Tibial nerve (tissue), 4 donors: ENCODE measurements at regions not wholly inside any gene's neighbourhood (a gene's known extent, or its start where the extent isn't known, plus 50 kb on each side); places are given as distances from the start of the nearest gene placed in this dataset.

ENCODE experiments used
- DNase-seq, 2 donors: peaks; one replicate each; pipeline ENCODE4 v3.0.0-alpha.2; 2019; ENCODE audit warnings: low spot score in 2 of 2
- H3K27ac ChIP-seq, 4 donors: fragments of 200-600 bp; sonication (generic) in 3 of 4; one replicate each; pipeline ENCODE4 v1.5.1; 2017 to 2019; ENCODE audit warnings: mild to moderate bottlenecking in 1 of 4
- H3K27me3 ChIP-seq, 2 donors: fragments of 200-600 bp; sonication (generic) in 1 of 2; one replicate each; pipeline versions ENCODE4 v1.5.1 to v1.6.0; 2017 to 2019
- H3K36me3 ChIP-seq, 3 donors: fragments of 200-600 bp; sonication (generic); one replicate each; pipeline ENCODE4 v1.5.1; 2018 to 2019
- H3K4me1 ChIP-seq, 4 donors: fragments of 200-600 bp; sonication (generic) in 3 of 4; one replicate each; pipeline ENCODE4 v1.5.1; 2017 to 2019
- H3K4me3 ChIP-seq, 4 donors: fragments of 200-600 bp; sonication (generic) in 3 of 4; one replicate each; pipeline ENCODE4 v1.5.1; 2017 to 2019; ENCODE audit warnings: mild to moderate bottlenecking in 1 of 4, moderate library complexity in 1 of 4
- H3K9me3 ChIP-seq, 4 donors: fragments of 200-600 bp; sonication (generic) in 3 of 4; one replicate each; pipeline ENCODE4 v1.5.1; 2017 to 2019
- EP300 ChIP-seq, 2 donors: sonication (generic); formaldehyde crosslinking; IDR thresholded peaks; one replicate each; pipeline ENCODE4 v1.6.1; 2017; ENCODE audit warnings: antibody characterized with exemption in 2 of 2, mild to moderate bottlenecking in 1 of 2
- POLR2A ChIP-seq, 2 donors: fragments of 450-650 bp; IDR thresholded peaks; one replicate each; pipeline ENCODE4 v1.6.1; 2017; ENCODE audit warnings: antibody characterized with exemption in 2 of 2, mild to moderate bottlenecking in 2 of 2, moderate library complexity in 2 of 2
- WGBS, 2 donors: methylation state at CpG; one replicate each; pipeline ENCODE4 v1.1.5; 2018; 5-methylcytosine and 5-hydroxymethylcytosine counted together
- TF ChIP-seq, protein P1 (sequence below), 5 experiments: fragments of 200-600 bp in 3 of 5; fragments of 450-650 bp in 2 of 5; sonication (generic) in 3 of 5; IDR thresholded peaks; one replicate each; pipeline ENCODE4 v1.5.1; 2016 to 2019; ENCODE audit warnings: antibody characterized with exemption in 5 of 5, mild to moderate bottlenecking in 3 of 5, moderate library complexity in 2 of 5

DNA sequence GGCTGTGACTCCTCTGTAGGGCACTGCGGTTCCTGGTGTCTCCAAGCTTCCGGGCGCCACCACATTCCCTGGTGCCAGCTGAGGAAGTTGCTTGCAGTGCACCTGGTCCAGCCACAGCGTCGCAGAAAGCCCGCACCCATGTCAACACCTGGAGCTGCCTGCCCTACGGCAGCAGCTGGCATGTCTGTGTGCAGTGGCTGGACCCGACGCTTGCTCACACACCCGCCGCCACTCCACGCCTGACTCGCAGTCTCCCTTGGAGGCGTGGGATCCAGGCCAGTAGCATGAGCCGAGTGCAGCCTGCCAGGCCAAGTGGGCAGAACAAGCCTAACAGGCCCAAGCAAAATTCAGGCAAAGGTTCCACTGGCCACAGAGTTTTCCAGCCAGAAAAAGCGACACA, 118.1 kb upstream of the PHF14 start:
- no peaks in the 10 kb centered on the region for H3K9me3 ChIP-seq
- TF ChIP-seq, protein P1, sequence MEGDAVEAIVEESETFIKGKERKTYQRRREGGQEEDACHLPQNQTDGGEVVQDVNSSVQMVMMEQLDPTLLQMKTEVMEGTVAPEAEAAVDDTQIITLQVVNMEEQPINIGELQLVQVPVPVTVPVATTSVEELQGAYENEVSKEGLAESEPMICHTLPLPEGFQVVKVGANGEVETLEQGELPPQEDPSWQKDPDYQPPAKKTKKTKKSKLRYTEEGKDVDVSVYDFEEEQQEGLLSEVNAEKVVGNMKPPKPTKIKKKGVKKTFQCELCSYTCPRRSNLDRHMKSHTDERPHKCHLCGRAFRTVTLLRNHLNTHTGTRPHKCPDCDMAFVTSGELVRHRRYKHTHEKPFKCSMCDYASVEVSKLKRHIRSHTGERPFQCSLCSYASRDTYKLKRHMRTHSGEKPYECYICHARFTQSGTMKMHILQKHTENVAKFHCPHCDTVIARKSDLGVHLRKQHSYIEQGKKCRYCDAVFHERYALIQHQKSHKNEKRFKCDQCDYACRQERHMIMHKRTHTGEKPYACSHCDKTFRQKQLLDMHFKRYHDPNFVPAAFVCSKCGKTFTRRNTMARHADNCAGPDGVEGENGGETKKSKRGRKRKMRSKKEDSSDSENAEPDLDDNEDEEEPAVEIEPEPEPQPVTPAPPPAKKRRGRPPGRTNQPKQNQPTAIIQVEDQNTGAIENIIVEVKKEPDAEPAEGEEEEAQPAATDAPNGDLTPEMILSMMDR (IDR thresholded peaks at IDR 0.05): no peak
- no peak for TF ChIP-seq POLR2A (IDR thresholded peaks at IDR 0.05)
- no peak for TF ChIP-seq EP300 (IDR thresholded peaks at IDR 0.05)
- H3K4me1 ChIP-seq: no peaks in the 10 kb centered on the region
- H3K27me3 ChIP-seq: no peaks in the 10 kb centered on the region
- H3K36me3 ChIP-seq: no peaks in the 10 kb centered on the region
- no peak for DNase-seq
- 94 to 98% methylated on average over 11 to 16 of the region's 16 CpGs for WGBS, 2 donors
- H3K27ac ChIP-seq: no peak overlapping the region
- H3K4me3 ChIP-seq: no peak overlapping the region

DNA sequence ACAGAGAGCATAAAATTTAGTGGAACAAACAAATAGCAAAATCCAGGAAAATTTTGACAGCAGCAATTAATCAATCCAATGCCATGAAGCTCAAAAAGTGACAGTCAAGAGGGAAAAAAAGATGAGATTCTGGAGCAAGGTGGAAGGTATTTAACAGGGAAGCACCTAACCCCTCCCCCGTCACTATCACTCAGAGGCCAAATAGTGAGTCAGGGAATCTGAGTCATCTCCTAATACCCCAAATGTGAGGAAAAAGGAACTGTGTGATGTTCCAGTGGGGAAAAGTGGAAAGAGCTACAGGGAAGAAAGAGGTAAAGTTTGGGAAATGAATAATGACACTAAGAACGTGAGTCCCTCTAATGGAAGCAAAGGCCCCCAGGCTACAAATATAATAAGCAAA, 113.2 kb upstream of the PHF14 start:
- no peak overlapping the region for H3K27ac ChIP-seq
- 71 to 74% methylated on average over 2 of the region's 2 CpGs for WGBS, 2 donors
- DNase-seq: no peak
- TF ChIP-seq, protein P1 (IDR thresholded peaks at IDR 0.05): no peak
- no peak for TF ChIP-seq EP300 (IDR thresholded peaks at IDR 0.05)
- no peak for TF ChIP-seq POLR2A (IDR thresholded peaks at IDR 0.05)
- no peak overlapping the region for H3K4me3 ChIP-seq
- H3K36me3 ChIP-seq: no peaks in the 10 kb centered on the region
- no peaks in the 10 kb centered on the region for H3K9me3 ChIP-seq
- no peaks in the 10 kb centered on the region for H3K4me1 ChIP-seq
- no peaks in the 10 kb centered on the region for H3K27me3 ChIP-seq

DNA sequence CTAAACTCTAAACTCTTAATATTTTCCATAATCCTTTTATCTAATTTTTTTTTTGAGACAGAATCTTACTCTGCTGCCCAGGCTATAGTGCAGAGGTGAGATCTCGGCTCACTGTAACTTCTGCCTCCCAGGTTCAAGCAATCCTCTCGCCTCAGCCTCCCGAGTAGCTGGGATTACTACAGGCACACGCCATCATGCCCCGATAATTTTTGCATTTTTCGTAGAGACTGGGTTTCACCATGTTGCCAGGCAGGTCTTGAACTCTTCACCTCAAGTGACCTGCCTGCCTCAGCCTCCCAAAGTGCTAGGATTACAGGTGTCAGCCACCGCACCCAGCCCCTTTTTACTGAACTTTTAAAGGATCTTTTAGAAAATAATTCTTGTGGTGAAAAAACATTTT, 110.2 kb upstream of the PHF14 start:
- no peaks in the 10 kb centered on the region for H3K36me3 ChIP-seq
- no peaks in the 10 kb centered on the region for H3K9me3 ChIP-seq
- TF ChIP-seq, protein P1 (IDR thresholded peaks at IDR 0.05): no peak
- TF ChIP-seq EP300 (IDR thresholded peaks at IDR 0.05): no peak
- H3K4me3 ChIP-seq: no peak overlapping the region
- 83 to 88% methylated on average over 7 of the region's 7 CpGs for WGBS, 2 donors
- H3K27ac ChIP-seq: no peak overlapping the region
- no peak for DNase-seq
- no peaks in the 10 kb centered on the region for H3K4me1 ChIP-seq
- H3K27me3 ChIP-seq: no peaks in the 10 kb centered on the region

DNA sequence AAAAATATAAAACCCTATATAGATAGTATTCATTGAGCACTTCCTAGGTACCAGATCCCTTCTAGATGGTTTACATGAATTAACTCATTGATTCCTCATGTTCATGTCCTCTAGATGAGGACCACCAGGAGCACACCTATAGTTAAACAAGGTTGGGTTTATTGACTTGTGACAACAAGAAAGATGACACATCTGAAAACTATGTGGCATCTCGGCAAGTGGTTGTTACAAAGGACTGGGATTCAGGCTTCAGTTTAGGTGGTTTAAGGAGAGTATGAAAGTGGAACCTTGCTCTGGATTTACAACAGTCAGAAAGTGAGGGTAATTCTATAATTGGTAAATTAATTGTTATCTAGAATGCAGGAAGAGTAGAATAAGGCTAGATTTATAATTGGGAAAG, 99.0 kb upstream of the PHF14 start:
- TF ChIP-seq EP300 (IDR thresholded peaks at IDR 0.05) (no peak), POLR2A (IDR thresholded peaks at IDR 0.05) (no peak)
- TF ChIP-seq, protein P1 (IDR thresholded peaks at IDR 0.05): no peak
- WGBS, 2 donors: 50 to 58% methylated on average over 1 of the region's 1 CpG
- Histone ChIP-seq H3K27me3 (no peaks in the 10 kb centered on the region), H3K4me3 (no peak overlapping the region), H3K4me1 (no peaks in the 10 kb centered on the region), H3K9me3 (peaks cover 0 to 4% (median 0%) of the 10 kb centered on the region in 4 donors), H3K27ac (no peak overlapping the region), H3K36me3 (no peaks in the 10 kb centered on the region)
- no peak for DNase-seq

DNA sequence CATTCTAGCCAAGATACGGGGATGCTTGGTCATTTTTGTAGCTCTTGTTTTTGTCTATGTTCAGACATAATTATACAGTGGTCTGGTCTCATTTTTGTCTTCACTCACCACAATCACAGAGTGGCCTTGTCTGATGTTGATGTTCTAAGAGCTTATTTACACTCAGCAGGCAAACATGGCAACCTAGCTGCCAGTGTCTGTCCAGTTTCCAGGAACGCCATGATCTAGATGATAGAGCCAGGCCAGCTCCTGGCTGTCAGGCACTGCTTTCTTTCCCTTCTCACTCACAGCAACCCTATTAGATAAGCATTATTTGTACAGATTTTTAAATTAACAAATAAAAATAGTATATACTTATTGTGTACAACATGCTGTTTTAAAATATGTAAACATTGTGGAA, 98.6 kb upstream of the PHF14 start:
- DNase-seq: no peak
- Histone ChIP-seq H3K4me3 (no peak overlapping the region), H3K27ac (no peak overlapping the region), H3K27me3 (no peaks in the 10 kb centered on the region), H3K36me3 (no peaks in the 10 kb centered on the region), H3K4me1 (no peaks in the 10 kb centered on the region), H3K9me3 (peaks cover 0 to 4% (median 0%) of the 10 kb centered on the region in 4 donors)
- TF ChIP-seq, protein P1 (IDR thresholded peaks at IDR 0.05): no peak
- TF ChIP-seq EP300 (IDR thresholded peaks at IDR 0.05): no peak
- no peak for TF ChIP-seq POLR2A (IDR thresholded peaks at IDR 0.05)
- WGBS, 2 donors: 93 to 98% methylated on average over 2 of the region's 2 CpGs
